H1 (cell line): ENCODE measurements at regions not wholly inside any gene's neighbourhood (a gene's known extent, or its start where the extent isn't known, plus 50 kb on each side); places are given as distances from the start of the nearest gene placed in this dataset.

Source experiments
- CEBPB ChIP-seq: IDR thresholded peaks from 2 replicates; pipeline ENCODE4 v1.6.1; 2012; ENCODE audit warnings: low read depth, low read length
- CHD2 ChIP-seq: IDR thresholded peaks from 2 replicates; pipeline ENCODE4 v1.6.1; 2012; ENCODE audit warnings: low read length, improper control_type of control experiment
- CTCF ChIP-seq, 3 experiments: IDR thresholded peaks; 1 replicate in 2 of 3; 2 replicates in 1 of 3; pipeline versions ENCODE4 v1.5.1 to v1.6.1; 2011; ENCODE audit warnings: low read length in 3 of 3, mild to moderate bottlenecking in 3 of 3, inconsistent platforms in 2 of 3, low read depth in 1 of 3, moderate library complexity in 1 of 3; ENCODE audit not compliant: insufficient read depth in 1 of 3; ENCODE audit errors: control extremely low read depth in 1 of 3
- EZH2 ChIP-seq: fragments of 200-600 bp; sonication (generic); IDR thresholded peaks from 2 replicates; pipeline ENCODE4 v1.7.1; 2012; ENCODE audit warnings: low read depth, mild to moderate bottlenecking, moderate library complexity, low read length, inconsistent platforms; ENCODE audit not compliant: severe bottlenecking
- GABPA ChIP-seq: IDR thresholded peaks from 2 replicates; pipeline ENCODE4 v1.6.1; 2011; ENCODE audit warnings: mild to moderate bottlenecking, low read length, moderate library complexity, borderline replicate concordance; ENCODE audit not compliant: insufficient read depth
- KDM1A ChIP-seq: fragments of 200-600, 300-600 bp; sonication (generic); IDR thresholded peaks from 2 replicates; pipeline ENCODE4 v1.7.1; 2016; ENCODE audit warnings: mild to moderate bottlenecking, low read length, borderline replicate concordance
- MAX ChIP-seq: IDR thresholded peaks from 2 replicates; pipeline ENCODE4 v1.6.1; 2012; ENCODE audit warnings: inconsistent platforms
- NRF1 ChIP-seq: IDR thresholded peaks from 2 replicates; pipeline ENCODE4 v1.6.1; 2011; ENCODE audit warnings: mild to moderate bottlenecking, low read depth, low read length, improper control_type of control experiment
- POLR2A ChIP-seq, 2 experiments: IDR thresholded peaks; 1 replicate in 1 of 2; 2 replicates in 1 of 2; pipeline ENCODE4 v1.6.1; 2011; ENCODE audit warnings: low read depth in 2 of 2, low read length in 2 of 2, mild to moderate bottlenecking in 2 of 2; ENCODE audit errors: control extremely low read depth in 1 of 2
- POLR2AphosphoS5 ChIP-seq: IDR thresholded peaks from 2 replicates; pipeline ENCODE4 v1.6.1; 2011; ENCODE audit warnings: low read depth, low read length
- RBBP5 ChIP-seq: IDR thresholded peaks from 2 replicates; pipeline ENCODE4 v1.7.1; 2012; ENCODE audit warnings: low read depth, mild to moderate bottlenecking, inconsistent platforms, low read length, moderate library complexity, borderline replicate concordance
- USF2 ChIP-seq: IDR thresholded peaks from 2 replicates; pipeline ENCODE4 v1.6.1; 2011; ENCODE audit warnings: low read length, improper control_type of control experiment
- ZNF274 ChIP-seq: IDR thresholded peaks from 2 replicates; pipeline ENCODE4 v1.7.0; 2012; ENCODE audit warnings: low read length, borderline replicate concordance; ENCODE audit errors: extremely low read depth

GRCh38 chr2:22596306-22596705, 788.7 kb upstream of the KLHL29 start:
- TF ChIP-seq RBBP5 (no peak), NRF1 (no peak), CHD2 (no peak), GABPA (no peak), CTCF (IDR thresholded peaks at IDR 0.05; ENCODE audit: control extremely low read depth in 1 of 3, insufficient read depth in 1 of 3, low read depth in 1 of 3, low read length in 3 of 3) (no peak), POLR2A (IDR thresholded peaks at IDR 0.05; ENCODE audit: control extremely low read depth in 1 of 2, low read depth in 2 of 2, low read length in 2 of 2) (no peak), ZNF274 (no peak), EZH2 (no peak), CEBPB (no peak), POLR2AphosphoS5 (no peak), USF2 (no peak), KDM1A (no peak), MAX (no peak)
